ENCODE measurements at regions not wholly inside any gene's neighbourhood (a gene's known extent, or its start where the extent isn't known, plus 50 kb on each side); places are given as distances from the start of the nearest gene placed in this dataset.

GRCh38 chr9:115313545-115313944 lies 195.6 kb upstream of the TNC start:
- no peak overlapping the region for H3K4me3 ChIP-seq (ENCODE audit: control insufficient read depth, low read depth, low read length)
- TF ChIP-seq CTCF (IDR thresholded peaks at IDR 0.05; ENCODE audit: control insufficient read depth, insufficient read depth, low read depth, low read length, missing control alignments): no peak
- no peak for DNase-seq (ENCODE audit: low read depth)

- TF ChIP-seq CTCF (IDR thresholded peaks at IDR 0.05; ENCODE audit: control insufficient read depth, insufficient read depth, low read depth, low read length, missing control alignments): no peak
- no peak overlapping the region for H3K4me3 ChIP-seq (ENCODE audit: control insufficient read depth, low read depth, low read length)
- no peak for DNase-seq (ENCODE audit: low read depth)
Measured at GRCh38 chr9:115326461-115326860, 208.5 kb upstream of the TNC start.

GRCh38 chr9:115327436-115328122 lies 209.6 kb upstream of the TNC start:
- DNase-seq (ENCODE audit: low read depth): no peak
- no peak overlapping the region for H3K4me3 ChIP-seq (ENCODE audit: control insufficient read depth, low read depth, low read length)
- TF ChIP-seq CTCF (IDR thresholded peaks at IDR 0.05; ENCODE audit: control insufficient read depth, insufficient read depth, low read depth, low read length, missing control alignments): no peak

- no peak for TF ChIP-seq CTCF (IDR thresholded peaks at IDR 0.05; ENCODE audit: control insufficient read depth, insufficient read depth, low read depth, low read length, missing control alignments)
- DNase-seq (ENCODE audit: low read depth): peak; percentile 55
- no peak overlapping the region for H3K4me3 ChIP-seq (ENCODE audit: control insufficient read depth, low read depth, low read length)
Measured at GRCh38 chr9:115328228-115328627, 210.3 kb upstream of the TNC start.

GRCh38 chr9:115328677-115329076 lies 210.7 kb upstream of the TNC start:
- no peak for DNase-seq (ENCODE audit: low read depth)
- no peak for TF ChIP-seq CTCF (IDR thresholded peaks at IDR 0.05; ENCODE audit: control insufficient read depth, insufficient read depth, low read depth, low read length, missing control alignments)
- no peak overlapping the region for H3K4me3 ChIP-seq (ENCODE audit: control insufficient read depth, low read depth, low read length)

GRCh38 chr9:115333277-115334070 lies 215.5 kb upstream of the TNC start:
- no peak overlapping the region for H3K4me3 ChIP-seq (ENCODE audit: control insufficient read depth, low read depth, low read length)
- TF ChIP-seq CTCF (IDR thresholded peaks at IDR 0.05; ENCODE audit: control insufficient read depth, insufficient read depth, low read depth, low read length, missing control alignments): no peak
- no peak for DNase-seq (ENCODE audit: low read depth)

Data from AG09309 (cell line).